Ectodermal cell (in vitro differentiated cells): ENCODE measurements at regions not wholly inside any gene's neighbourhood (a gene's known extent, or its start where the extent isn't known, plus 50 kb on each side); places are given as distances from the start of the nearest gene placed in this dataset.

Experiments
- H3K27ac ChIP-seq: 2 replicates; pipeline ENCODE4 v1.7.0; 2013; ENCODE audit warnings: mild to moderate bottlenecking, low read depth, low read length; ENCODE audit not compliant: insufficient read depth, poor library complexity, severe bottlenecking
- H3K27me3 ChIP-seq: 2 replicates; pipeline ENCODE4 v1.7.0; 2013; ENCODE audit warnings: mild to moderate bottlenecking, low read length; ENCODE audit not compliant: insufficient read depth, control insufficient read depth, poor library complexity, severe bottlenecking
- H3K36me3 ChIP-seq: one replicate; pipeline ENCODE4 v1.7.0; 2013; ENCODE audit warnings: low read length; ENCODE audit not compliant: control insufficient read depth, insufficient read depth
- H3K4me1 ChIP-seq: one replicate; pipeline ENCODE4 v1.7.0; 2013; ENCODE audit warnings: low read length; ENCODE audit not compliant: control insufficient read depth, insufficient read depth
- H3K4me3 ChIP-seq: 2 replicates; pipeline ENCODE4 v1.7.0; 2013; ENCODE audit warnings: low read depth, low read length, control low read depth; ENCODE audit not compliant: insufficient read depth
- H3K9me3 ChIP-seq: 2 replicates; pipeline ENCODE4 v1.7.0; 2013; ENCODE audit warnings: mild to moderate bottlenecking, low read length, moderate library complexity; ENCODE audit not compliant: control insufficient read depth
- WGBS, 2 experiments: methylation state at CpG; one replicate each; pipeline ENCODE4 v1.1.7; 2013; ENCODE audit warnings: missing lambda C conversion rate in 2 of 2; 5-methylcytosine and 5-hydroxymethylcytosine counted together

DNA sequence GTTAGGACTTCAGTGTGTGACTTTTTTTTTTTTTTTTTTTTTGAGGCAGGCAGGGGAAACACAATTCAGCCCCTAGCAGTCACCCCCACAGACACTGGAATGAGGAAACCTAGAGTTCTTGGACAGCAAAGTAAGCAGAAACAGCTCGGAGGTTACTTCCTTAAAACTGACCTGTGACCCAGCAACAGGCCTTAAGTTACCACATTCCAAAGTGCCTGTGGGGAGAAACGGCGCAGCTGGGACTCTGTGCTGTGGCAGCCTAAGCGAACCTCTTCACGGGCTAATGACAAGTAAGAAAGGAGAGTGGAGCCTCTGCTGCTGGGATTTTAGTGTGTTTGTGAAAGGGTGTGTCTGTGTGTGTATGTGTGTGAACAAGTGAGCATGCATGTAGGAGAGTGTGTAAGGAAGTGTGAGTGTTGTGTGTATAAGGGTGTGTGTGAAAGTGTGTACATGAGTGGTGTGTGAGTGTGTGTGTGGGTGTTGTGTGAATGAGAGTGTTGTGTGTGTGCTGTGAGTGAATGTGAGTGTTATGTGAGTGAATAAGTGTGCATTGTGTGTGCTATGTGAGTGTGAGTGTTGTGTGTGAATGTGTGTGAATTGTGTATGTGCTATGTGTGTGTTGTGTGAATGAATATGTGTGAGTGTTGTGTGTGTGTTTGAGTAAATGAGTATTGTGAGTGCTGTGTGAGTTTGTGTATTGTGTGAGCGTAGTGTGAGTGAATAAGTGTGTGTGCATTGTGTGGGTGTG is 180.8 kb downstream of the BRINP2 start:
- Histone ChIP-seq H3K4me1 (peaks cover 15% of the 10 kb centered on the region), H3K9me3 (no peaks in the 10 kb centered on the region), H3K27ac (no peak overlapping the region), H3K27me3 (no peaks in the 10 kb centered on the region), H3K4me3 (no peak overlapping the region), H3K36me3 (no peaks in the 10 kb centered on the region)
- WGBS, 2 experiments, result 69 to 70% methylated on average over 6 of the region's 6 CpGs

DNA sequence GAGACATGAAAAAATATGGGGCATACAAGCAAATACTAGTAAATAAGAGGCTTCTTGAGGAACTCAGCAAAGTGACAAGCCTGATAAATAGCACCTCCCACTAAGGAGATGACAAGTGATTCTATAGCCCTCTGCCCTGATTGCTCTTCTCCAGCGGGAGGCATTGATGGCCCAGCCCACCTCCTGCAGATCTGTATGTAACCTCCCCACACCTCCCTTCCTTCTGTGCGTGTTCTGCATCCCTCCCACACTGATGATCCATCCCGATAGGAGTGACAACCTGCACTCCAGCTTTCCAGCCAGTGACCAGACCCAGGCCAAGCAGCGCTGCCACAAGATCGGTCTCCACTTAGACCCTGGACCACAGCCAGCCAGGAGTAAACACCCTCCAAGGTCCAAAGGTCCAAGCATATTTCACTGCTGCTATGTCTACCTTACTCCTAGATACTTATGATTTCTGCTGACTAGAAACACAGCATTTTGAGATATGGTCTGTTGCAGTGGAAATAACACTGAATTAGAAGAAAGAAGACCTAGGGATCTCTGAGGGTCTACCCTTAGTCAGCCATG is 176.1 kb downstream of the BRINP2 start:
- Histone ChIP-seq H3K4me3 (no peak overlapping the region), H3K9me3 (no peaks in the 10 kb centered on the region), H3K36me3 (no peaks in the 10 kb centered on the region), H3K4me1 (peaks cover 15% of the 10 kb centered on the region), H3K27me3 (no peaks in the 10 kb centered on the region), H3K27ac (no peak overlapping the region)
- 77 to 79% methylated on average over 5 of the region's 5 CpGs for WGBS, 2 experiments

GRCh38 chr1:177343445-177343844 is 172.7 kb downstream of the BRINP2 start:
- Histone ChIP-seq H3K4me1 (no peaks in the 10 kb centered on the region), H3K27ac (no peak overlapping the region), H3K9me3 (no peaks in the 10 kb centered on the region), H3K36me3 (no peaks in the 10 kb centered on the region), H3K27me3 (no peaks in the 10 kb centered on the region), H3K4me3 (no peak overlapping the region)
- 89 to 93% methylated on average over 5 of the region's 5 CpGs for WGBS, 2 experiments

DNA sequence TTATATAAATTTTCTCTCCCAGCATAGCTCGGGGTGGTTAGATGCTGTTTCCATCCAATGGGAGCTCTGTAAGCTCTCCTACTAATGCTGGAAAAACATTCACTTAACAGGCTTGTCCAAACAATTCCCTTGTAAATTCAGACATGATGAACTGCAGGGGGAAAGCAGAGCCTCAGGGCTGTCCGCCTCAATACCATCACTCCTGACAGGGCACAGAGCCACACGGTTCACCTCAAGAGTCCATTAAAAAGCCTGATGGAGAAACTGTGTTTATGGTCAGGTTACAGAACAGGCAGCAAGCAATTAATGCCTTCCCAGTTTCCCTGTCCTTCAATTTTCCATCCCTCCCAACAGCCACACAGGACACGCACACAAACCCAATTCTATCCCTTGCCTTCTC is 171.0 kb downstream of the BRINP2 start:
- no peaks in the 10 kb centered on the region for H3K9me3 ChIP-seq
- 87 to 89% methylated on average over 4 of the region's 4 CpGs for WGBS, 2 experiments
- no peaks in the 10 kb centered on the region for H3K27me3 ChIP-seq
- no peak overlapping the region for H3K27ac ChIP-seq
- no peak overlapping the region for H3K4me3 ChIP-seq
- H3K4me1 ChIP-seq, result no peaks in the 10 kb centered on the region
- no peaks in the 10 kb centered on the region for H3K36me3 ChIP-seq

- no peak overlapping the region for H3K27ac ChIP-seq
- no peak overlapping the region for H3K4me3 ChIP-seq
- no peaks in the 10 kb centered on the region for H3K27me3 ChIP-seq
- H3K36me3 ChIP-seq, result no peaks in the 10 kb centered on the region
- H3K4me1 ChIP-seq, result no peaks in the 10 kb centered on the region
- WGBS, 2 experiments, result 89 to 90% methylated on average over 10 of the region's 10 CpGs
- no peaks in the 10 kb centered on the region for H3K9me3 ChIP-seq
These were observed 169.9 kb downstream of the BRINP2 start for GRCh38 chr1:177340601-177341067.

DNA sequence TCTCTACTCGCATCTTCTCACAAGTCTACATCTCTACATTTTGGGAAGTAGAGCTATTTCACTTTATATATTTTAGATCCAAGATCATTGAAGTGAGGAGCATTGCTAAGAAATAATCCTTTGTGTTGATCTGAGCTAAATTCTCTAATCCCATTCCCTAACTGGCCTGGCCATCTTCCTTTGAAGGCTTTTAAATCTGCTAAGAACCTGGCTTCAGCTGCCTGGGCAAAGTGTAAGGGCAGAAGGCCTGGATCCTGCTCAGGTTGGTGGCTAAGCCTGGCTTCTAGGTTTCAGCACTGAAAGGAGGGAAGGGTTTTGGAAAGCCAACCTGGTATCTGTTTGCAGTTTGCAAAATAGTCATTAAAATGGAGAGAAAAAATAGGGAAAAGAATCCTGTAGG is 167.6 kb downstream of the BRINP2 start:
- WGBS, 2 experiments, result no CpG with 5 or more reads among the region's 1 CpG
- Histone ChIP-seq H3K9me3 (no peaks in the 10 kb centered on the region), H3K36me3 (no peaks in the 10 kb centered on the region), H3K4me3 (no peak overlapping the region), H3K4me1 (no peaks in the 10 kb centered on the region), H3K27ac (no peak overlapping the region), H3K27me3 (no peaks in the 10 kb centered on the region)

DNA sequence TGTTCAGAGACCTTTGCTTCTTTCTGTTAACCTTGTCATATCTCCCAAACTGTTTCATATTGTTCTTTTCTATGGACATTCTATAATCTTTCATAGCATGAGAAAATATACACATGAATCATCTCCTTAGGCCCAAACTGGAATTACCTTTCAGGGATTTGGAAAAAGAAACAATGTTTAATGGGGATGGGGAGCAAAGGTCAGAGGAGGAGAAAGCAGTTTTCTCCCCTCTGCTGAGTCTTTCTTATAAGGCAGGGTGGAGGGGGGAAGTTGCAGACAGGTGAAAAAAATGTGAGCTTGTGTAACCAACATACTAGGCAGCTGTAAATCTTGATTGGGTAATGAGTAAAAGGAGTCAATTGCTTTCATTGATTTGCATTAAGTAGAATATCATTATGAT is 164.1 kb downstream of the BRINP2 start:
- H3K36me3 ChIP-seq, result no peaks in the 10 kb centered on the region
- H3K27ac ChIP-seq, result no peak overlapping the region
- no peaks in the 10 kb centered on the region for H3K4me1 ChIP-seq
- H3K9me3 ChIP-seq, result no peaks in the 10 kb centered on the region
- H3K4me3 ChIP-seq, result no peak overlapping the region
- no peaks in the 10 kb centered on the region for H3K27me3 ChIP-seq

DNA sequence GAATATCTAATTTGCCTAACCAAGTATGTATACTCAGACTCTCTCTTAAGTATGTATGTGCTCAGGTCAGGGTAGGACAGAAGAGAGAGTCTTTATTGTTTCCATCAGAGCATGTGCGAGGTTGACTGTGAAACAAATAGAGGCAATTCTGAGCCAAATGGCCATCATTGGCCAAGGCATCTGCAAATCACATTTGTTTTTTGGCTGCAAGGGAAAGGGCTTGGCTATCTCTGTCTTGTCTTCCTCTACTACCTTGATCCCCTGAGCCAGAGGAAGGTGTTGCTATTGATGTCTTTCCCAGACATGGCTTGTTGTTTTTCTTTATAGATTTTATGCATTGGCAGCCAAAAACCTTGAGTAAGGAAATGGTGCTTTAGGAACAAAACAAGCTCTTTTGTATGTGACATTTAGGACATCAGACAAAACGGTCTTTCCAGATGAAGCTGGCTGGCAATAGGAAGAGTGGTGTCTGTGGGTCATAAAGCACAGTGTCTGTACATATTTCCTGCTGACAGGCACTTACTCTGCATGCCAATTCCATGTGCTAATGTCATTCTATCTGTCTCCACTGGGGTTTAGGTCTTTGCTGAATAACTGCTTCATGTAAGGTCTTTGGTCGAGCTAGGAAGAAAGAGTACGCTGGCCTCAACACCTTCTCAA is 163.3 kb downstream of the BRINP2 start:
- Histone ChIP-seq H3K4me1 (no peaks in the 10 kb centered on the region), H3K36me3 (no peaks in the 10 kb centered on the region), H3K27ac (no peak overlapping the region), H3K9me3 (no peaks in the 10 kb centered on the region), H3K27me3 (no peaks in the 10 kb centered on the region), H3K4me3 (no peak overlapping the region)
- 96 to 97% methylated on average over 3 of the region's 4 CpGs for WGBS, 2 experiments
